Fibroblast of upper back skin (primary cell): ENCODE measurements at regions not wholly inside any gene's neighbourhood (a gene's known extent, or its start where the extent isn't known, plus 50 kb on each side); places are given as distances from the start of the nearest gene placed in this dataset.
"Not testable (repeated sequence)": the region's sequence is repeated elsewhere in the genome, so short reads cannot be mapped to it uniquely, and the experiment has no call there.

Source experiments
- DNase-seq: peaks from one replicate; pipeline ENCODE4 v3.0.0-alpha.2; 2013

DNA sequence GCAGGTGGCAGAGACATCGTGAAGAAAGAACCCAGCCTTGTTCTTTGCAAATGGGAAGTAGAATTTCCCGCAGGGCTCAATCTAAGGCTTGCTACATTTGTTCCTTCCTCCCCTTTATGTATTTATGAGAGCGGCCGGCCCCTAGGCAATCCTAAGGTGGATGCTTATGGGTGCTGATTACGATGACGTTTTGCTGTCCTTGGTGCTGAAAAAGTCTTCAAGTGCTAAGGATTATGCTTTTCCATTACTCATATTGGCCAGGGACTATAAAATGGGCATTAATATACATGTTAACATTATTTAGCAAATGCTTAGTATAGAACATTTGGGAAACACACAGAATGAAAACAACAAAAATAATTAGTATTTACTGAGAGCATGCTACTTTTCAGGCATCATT is 313.3 kb upstream of the XYLT1 start:
- peak; percentile 74 for DNase-seq

DNA sequence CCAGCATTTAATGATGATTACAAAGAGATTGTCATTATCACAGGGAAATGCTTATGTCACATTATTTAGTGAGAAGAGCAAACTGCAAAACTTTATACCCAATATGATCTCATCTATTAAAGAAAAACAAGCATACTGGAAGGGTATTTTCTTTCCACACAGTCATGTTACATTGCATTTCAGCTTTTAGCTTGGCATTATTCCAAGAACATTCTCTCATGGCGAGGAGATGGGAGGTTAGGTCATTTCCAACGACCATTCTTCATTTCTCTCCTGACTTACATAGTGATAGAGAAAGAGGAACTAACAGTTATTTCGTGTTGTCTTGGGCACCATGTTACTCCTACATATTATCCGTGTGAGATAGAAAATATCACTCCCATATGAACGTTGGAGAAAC is 309.4 kb upstream of the XYLT1 start:
- peak; percentile 38 for DNase-seq

DNA sequence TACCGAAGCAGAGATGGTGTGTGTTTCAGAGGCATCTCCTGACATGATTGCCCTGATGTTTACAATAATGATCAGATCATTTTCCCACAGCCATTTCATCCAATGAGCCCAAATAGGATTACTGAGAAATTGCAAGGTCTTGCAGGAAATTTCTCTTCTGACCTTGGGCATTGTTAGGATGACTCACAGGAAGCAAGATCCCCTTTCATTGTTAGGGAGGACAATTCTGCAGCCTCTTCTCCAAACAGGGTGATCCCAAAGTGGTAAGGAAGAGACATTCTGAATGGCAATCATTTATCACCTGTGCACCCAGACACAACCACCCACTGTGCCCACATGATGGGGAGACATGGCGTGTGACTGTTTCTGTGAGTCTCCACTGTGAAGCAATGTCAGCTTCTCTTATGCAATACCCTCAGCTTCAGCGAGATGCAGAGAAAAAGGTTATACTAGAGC is 306.7 kb upstream of the XYLT1 start:
- peak; percentile 72 for DNase-seq

DNA sequence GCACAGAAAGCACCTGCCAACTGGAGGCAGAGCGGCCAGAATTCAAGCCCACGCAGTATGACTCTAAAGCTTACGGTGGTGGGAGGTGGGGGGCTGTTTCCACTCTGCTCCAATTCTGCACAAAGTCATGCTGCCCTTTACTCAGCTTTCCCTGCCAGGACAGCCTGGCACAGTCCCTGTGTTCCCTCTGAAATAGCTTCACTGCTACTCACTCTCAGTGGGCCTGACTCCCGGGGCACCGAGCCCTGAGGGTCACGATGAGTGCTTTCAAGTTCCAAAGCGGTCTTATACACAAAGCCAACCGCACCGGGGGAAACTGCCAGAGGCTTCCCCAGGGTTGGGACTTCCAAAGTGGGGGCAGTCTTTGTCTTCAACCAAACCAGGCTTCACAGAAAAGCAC is 306.1 kb upstream of the XYLT1 start:
- DNase-seq = no peak

DNA sequence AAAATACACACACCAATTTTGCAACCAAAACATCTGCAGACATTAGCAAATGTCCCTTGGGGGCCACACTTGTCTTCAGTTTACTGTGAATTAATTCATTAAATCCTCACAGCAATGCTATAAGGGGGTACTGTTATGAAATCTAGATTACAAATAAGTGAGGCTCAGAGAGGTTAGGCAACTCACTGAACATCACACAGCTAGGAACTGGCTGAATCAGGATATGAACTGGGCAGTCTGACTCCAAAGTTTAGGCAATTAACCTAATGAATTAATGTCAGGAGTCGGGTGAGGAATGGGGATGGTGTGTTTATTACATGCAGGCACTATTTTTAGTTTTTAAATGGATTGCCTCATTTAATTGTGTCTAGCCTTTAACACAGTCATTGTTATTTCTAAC is 305.7 kb upstream of the XYLT1 start:
- no peak for DNase-seq

DNA sequence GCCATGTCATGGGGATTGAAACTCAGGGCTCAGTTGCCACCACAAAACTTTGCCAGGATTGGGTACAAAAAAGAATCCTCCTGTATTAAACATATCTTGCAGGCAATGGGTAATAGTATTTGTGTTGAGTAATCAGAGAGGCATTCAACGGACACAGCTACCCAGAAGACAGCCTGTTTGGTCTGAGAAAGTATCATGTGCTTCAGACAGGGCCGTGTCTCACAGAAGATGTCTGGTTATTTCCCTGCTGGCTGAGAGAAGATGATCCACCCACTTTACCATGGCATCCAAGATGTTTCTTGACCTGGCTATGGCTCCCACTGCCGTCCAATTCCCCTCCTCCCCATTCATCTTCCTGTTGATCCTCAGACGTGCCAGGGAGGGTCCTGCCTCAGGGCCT is 304.3 kb upstream of the XYLT1 start:
- no peak for DNase-seq

DNA sequence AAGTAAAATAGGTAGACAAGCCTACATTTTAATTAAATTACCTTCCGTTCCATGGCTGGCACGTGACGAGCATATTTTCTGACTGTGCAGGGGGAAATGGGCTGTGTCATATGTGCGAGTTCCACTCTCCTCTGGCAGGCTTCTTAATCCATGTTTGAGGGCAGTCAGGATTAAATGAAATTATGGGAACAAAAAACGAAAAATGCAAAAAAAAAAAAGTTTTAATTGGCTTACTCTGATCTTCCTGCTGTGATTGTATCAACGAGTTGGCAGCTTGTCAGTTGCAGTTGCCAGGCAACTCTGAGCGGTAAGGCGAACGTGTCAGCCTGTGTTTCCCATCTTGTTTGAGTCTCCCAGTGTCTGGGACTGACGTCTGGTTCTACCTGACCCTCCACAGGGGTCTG is 302.9 kb upstream of the XYLT1 start:
- DNase-seq = peak; percentile 61

DNA sequence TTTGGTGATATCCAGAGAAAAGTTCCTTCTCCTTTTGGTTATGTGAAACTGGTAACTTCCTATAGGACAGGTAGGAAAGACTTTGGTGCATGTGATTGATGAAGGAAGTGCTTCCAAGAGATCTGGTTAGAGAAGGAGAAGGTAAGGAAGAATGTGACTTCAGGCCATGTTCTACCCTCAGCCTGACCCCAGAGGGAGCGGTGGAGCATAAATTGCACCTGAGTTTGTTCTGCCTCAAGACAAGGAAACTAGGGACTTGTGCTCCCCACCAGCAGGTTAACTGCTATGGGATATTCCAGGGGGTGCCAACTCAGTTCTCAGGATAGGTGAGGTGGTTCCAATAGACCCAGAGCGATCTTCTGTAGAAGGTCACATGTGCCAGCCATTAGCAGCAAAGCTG is 299.3 kb upstream of the XYLT1 start:
- DNase-seq = no peak

DNA sequence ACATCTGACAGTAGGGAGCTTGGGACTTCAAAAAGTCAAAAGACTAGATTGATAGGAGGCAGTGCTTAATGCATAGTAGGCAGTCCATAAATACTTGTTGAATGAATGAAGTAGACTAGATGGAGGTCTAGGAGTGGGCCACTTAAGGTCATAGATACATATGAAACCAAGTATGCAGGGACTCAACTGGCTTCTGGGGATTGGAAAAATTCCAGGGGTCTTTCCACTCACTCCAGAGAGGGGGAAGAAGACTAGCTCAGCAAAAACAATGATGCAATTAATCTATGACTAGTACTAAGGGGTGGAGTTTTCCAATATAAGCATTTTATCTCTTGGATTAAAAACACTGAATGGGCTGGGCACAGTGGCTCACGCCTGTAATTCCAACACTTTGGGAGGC is 298.3 kb upstream of the XYLT1 start:
- DNase-seq = peak; percentile 38

DNA sequence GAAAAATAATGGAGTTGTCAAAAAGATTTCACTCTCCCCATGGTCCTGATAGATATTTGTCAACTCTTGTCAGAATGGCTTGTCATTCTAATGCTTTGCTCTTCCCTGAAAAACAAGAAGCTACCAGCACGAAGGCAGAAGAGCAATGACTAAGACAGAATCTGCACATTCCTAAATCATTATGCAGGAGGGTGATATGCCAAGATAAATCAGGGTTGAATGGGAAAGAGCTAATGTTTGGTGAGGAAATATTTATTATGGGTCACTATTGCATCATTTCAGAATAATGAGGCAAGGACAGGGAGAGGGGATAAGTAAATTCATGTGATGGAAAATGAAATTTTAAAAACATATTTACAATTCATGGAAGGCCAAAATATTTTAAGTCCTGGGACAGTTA is 297.5 kb upstream of the XYLT1 start:
- DNase-seq = peak; percentile 91

DNA sequence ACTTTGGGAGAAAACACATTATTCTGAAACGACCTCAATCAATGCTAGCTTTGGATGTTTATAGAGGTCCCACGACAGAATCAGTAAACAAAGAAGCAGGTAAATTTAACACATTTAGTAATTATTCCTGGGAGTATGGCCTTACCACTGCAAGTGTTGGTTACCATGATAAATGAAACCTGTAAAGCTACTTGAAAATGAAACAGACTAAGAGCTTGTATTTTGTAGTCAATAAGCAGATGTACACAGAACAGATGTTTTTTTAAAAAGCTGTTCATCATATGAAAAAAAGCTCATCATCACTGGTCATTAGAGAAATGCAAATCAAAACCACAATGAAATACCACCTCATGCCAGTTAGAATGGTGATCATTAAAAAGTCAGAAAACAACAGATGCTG is 295.3 kb upstream of the XYLT1 start:
- no peak for DNase-seq

DNA sequence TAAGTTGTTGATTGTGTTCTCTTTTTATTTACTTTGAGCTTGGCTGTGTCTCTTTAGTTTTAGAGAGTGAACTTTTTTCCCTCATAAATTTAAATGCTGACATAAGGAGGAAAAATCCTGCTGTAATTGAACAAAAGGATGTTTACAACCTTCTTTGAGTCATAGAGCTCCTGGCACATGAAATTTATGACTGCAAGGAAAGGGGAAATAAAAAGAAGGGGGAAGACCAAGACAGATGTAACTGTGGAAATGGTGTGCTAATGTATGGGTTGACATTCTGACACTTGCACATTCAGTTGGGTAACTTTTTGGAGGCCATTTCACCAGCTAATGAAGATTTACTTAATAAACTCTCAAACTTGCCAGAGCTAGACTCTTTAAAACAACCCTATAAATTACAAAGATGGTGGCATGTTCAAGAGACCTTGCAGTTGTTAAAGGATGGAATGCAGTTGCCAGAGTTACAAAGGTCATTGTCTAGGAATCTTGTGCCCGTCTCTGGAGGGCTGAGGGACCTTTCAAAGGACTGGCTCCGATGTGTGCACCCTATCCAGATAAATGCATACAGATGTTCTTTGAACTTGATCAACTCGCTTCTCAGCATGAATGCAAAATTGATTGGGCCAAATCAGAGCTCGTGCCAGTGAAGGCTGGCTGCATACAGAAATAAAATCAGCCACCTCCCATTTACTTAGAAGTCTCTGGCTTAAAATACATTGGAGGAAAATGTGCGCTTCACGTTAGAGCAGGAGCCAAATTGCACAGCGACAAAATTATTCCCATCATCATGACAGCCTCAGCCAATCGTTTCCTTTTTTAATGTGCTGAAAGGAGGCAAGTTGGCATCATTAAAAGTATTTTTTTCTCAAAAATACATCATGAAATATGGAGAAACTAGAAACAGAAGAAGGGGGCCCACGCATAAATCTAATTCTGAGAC is 289.0 kb upstream of the XYLT1 start:
- peak; percentile 26 for DNase-seq

DNA sequence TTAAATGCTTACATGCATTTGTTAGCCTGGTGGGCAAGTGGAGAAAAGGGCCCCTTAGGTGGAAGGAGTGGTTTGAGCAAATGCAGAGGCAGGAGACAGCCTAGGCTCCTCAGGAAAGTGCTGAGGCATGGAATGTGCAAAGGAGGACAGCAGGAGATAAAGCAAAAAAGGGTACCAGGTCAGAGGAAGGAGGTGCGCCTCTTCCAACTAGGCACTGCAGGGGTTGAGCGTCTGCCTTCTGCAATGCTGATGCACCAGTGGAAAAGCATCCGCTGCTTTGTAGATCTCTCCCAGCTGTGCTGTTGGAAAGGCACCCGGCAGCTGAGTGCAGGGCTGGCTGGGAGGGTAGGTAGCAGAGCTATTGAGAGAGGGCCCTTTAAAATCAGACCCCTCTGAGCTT is 287.0 kb upstream of the XYLT1 start:
- DNase-seq = no peak

DNA sequence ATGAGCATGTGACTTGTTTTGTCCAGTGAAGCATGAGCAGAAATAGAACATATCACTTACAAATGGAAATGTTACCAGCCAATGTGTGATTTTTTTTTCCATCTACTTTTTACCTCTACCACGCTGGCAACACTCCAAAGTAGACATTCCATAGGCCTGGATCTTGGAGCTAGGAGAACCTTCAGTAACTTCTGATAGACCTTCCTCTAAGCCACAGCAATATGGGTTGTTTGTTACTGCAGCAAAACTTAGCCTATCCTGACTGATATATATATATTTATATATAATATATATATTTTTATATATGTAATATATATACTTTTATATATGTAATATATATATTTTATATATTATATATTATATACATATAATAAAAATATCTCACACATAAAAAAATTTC is 284.4 kb upstream of the XYLT1 start:
- no peak for DNase-seq

DNA sequence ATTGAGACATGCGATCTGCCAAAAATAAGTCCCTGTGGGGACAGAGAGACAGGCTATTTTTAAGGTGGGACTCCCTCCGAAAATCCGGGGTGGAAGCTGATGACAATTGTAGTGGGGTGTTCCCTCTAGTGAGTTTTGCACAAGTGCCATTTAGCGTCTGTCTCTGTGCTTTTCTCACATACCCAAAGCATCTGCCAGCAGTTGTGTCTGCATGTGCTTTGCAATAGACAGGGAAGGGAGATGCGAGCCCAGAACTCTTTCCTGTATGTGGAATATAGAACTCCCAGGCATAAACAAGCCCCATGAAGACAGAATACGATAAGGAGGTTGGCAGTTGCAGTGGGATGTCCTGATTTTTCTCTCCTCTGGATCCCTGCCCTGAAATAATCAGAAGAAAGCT is 282.7 kb upstream of the XYLT1 start:
- no peak for DNase-seq

DNA sequence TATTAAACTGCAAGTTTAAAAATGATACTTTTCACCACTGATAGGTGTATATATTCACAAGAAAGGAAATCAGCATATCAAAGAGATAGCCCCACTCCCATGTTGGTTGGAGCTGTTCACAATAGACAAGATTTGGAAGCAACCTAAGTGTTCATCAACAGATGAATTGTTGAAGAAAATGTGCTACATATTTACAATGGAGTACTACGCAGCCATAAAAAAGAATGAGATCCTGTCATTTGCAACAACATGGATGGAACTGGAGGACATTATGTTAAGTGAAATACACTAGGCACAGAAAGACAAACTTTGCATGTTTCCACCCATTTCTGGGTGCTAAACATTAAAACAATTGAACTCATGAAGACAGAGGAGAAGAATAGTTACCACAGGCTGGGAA is 278.9 kb upstream of the XYLT1 start:
- no peak for DNase-seq

DNA sequence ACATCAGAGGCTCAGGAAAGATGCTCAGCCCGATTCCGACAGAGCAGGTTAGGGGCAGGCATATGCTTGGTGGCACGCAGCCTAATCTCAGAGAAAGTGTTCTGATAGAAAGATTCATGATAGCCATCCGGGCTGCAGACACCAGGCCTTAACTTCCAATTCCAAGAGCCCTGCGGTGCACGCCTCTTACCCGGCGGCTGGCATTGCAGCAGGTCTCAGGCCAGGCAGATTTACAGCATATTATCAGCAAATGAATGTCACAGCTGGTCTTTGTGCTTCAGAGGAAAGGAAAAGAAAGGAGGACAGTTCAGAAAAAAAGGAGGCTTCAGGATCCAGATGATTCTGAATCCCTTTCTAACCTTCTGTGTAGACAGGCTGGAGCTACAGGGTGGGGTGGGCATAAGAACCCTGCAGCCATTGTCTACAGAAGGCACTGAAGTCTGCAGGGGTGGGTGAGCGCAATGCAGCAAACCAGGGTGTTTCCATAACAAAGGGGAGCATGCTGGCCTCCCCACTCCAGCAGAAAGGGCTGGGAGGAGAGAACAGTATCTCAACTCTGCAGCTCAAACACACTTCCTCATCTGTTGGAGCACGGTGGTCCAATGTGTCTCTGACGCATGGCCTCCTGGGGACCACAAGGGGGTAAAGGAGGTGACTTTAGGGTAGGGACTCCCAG is 277.4 kb upstream of the XYLT1 start:
- DNase-seq = no peak

DNA sequence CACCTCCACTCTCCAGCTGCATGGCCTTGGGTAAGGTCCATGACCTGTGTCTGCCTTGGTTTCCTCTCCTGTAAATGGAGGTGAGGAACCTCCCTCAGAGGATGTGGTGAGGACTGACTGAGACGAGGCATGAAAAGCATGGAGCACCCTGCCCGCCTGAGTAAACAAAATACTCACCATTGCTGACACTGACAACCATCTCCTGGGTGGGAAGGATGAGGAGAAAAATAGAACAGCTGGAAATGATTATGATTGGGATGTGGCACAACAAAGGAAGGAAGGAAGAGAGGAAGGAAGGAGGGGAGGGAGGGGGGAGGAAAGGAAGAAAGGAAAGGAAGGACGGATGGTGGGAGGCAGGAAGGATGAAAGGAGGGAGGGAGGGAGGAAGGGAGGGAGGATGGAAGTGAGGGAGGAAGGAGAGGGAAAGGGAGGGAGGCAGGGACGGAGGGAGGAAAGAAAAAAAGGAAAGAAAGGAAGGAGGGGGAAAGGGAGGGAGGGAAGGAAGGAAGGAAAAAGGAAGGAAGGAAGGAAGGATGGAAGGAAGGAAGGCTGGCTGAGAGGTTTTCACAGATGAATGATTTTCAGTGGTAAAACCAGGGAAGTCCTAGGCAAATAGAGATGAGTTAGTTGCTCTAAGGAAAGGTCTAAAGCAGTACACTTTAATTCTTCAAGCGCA is 276.5 kb upstream of the XYLT1 start:
- peak; percentile 45 for DNase-seq

DNA sequence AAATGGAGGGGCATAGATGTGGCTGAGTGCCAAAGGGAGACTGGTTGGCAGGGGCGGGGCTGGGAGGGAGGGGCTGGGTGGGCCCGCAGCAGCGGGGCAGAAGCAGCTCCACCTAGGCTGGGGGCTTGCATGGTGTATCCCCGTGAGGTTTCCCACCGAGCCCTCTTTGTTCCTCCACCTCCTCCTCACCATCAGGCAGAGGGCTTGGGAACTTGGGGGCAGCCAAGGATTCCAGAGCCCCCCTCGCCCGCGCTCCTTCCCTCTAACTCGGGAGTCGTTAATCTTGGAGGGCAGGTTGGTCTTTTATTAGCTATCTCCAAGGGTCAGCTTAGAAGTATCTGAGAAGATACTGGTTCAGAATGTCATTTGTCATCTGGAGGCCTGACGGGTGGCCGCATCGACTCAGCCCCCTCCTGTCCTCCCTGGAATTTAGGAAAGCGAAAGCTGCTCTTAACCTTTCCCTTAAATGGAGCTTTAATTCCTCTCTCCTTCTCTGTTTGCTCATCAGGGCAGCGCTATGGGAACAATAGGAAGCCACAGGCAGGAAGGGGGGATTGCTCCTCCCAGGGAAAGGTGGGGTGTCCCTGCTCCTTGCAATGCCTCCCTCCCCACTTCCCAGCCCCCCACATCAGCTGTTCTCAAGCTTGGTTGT is 274.3 kb upstream of the XYLT1 start:
- DNase-seq = peak; percentile 49

DNA sequence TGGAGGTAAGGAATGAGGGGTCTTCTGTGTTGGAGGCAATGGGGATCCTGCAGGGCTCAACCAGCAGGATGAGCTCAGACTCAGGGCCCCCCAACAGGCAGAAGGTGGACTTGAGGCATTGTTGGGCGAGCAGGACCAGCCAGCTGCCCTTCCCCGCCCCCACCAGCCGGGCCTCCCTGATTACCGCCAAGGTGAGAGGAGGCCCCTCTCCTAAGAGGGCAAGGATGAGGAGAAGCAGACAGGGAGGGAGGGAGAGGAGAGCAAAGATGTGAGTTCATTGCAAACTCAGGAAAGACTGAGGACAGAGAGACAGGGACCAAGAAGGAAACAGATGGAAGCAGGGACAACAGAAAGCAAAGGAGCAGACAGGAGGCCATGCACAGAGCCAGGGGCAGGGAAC is 272.8 kb upstream of the XYLT1 start:
- DNase-seq = no peak

DNA sequence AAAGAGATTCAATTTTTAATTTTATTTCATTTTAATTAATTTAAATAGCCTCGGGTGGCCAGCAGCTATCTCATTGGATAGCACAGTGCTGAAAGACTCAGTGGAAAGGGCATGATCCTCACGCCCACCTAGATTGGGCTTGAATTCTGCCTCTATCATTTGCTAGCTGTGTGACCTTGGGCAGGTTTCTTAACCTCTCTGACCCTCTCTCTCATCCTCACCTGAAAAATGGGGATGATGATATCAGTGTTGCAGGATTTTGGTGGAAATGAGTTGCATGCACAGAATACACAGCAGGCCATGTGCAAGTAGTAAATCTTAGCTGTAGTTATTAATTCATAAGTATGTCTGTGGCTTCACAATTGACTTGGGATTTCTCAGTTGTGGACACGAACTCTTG is 272.4 kb upstream of the XYLT1 start:
- DNase-seq = no peak

DNA sequence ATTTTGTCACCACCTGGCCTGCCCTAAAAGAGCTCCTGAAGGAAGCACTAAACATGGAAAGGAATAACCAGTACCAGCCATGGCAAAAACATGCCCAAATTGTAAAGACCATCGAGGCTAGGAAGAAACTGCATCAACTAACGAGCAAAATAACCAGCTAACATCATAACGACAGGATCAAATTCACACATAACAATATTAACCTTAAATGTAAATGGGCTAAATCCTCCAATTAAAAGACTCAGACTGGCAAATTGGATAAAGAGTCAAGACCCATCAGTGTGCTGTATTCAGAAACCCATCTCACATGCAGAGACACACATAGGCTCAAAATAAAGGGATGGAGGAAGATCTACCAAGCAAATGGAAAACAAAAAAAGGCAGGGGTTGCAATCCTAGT is 264.3 kb upstream of the XYLT1 start:
- not testable (repeated sequence) for DNase-seq

DNA sequence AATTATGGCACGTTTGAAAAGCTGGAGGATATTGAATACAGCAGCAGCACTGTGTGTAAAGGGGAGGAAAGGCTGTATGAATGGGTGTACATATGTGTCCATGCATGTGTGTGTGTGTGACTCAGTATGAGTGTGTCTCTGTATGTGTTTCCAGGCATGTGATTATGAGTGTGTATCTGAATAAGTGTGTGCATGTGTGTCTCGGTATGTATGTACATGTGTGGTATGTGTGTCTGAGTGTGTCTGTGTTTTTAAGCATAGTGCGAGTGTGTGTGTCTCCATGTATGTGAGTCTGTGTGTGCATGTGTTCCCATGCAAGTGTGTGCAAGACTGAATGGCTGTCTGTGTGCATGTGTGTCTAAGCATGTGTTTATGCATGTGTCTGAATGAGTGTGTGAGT is 259.1 kb upstream of the XYLT1 start:
- DNase-seq = no peak
